DMS114 treated with DMSO at 0.1 percent for 48 hours (cell line): ENCODE measurements at regions not wholly inside any gene's neighbourhood (a gene's known extent, or its start where the extent isn't known, plus 50 kb on each side); places are given as distances from the start of the nearest gene placed in this dataset.
A peak's percentile ranks its signal among the peaks of the same experiment; 100 is the strongest.

Experiments
- DNase-seq: peaks from one replicate; lab custom pipeline; 2025; ENCODE audit not compliant: unreplicated experiment; lab: John Stamatoyannopoulos, UW

GRCh38 chr14:25197885-25198284, 147.9 kb upstream of the STXBP6 start:
- DNase-seq: no peak

GRCh38 chr14:25180221-25180620, 130.3 kb upstream of the STXBP6 start:
- no peak for DNase-seq

GRCh38 chr14:25178255-25178654, 128.3 kb upstream of the STXBP6 start:
- no peak for DNase-seq

GRCh38 chr14:25150934-25151790, 101.2 kb upstream of the STXBP6 start:
- peak; percentile 49 for DNase-seq

GRCh38 chr14:25150401-25150800, 100.5 kb upstream of the STXBP6 start:
- no peak for DNase-seq

GRCh38 chr14:25140411-25140810, 90.5 kb upstream of the STXBP6 start:
- no peak for DNase-seq

GRCh38 chr14:25136811-25137210, 86.9 kb upstream of the STXBP6 start:
- DNase-seq: no peak

- no peak for DNase-seq
These were observed 84.2 kb upstream of the STXBP6 start for GRCh38 chr14:25134184-25134583.

GRCh38 chr14:25132732-25133422, 82.9 kb upstream of the STXBP6 start:
- peak; percentile 15 for DNase-seq

GRCh38 chr14:25132094-25132493, 82.1 kb upstream of the STXBP6 start:
- DNase-seq: no peak

- DNase-seq: no peak
These were observed 72.9 kb upstream of the STXBP6 start for GRCh38 chr14:25122843-25123242.

- DNase-seq: no peak
These were observed 72.3 kb upstream of the STXBP6 start for GRCh38 chr14:25122211-25122610.

GRCh38 chr14:25121337-25122129, 71.6 kb upstream of the STXBP6 start:
- no peak for DNase-seq

GRCh38 chr14:25120261-25120660, 70.3 kb upstream of the STXBP6 start:
- DNase-seq: no peak

- no peak for DNase-seq
These were observed 68.7 kb upstream of the STXBP6 start for GRCh38 chr14:25118671-25119070.

- DNase-seq: no peak
These were observed 67.4 kb upstream of the STXBP6 start for GRCh38 chr14:25117342-25117741.

GRCh38 chr14:25116607-25117006, 66.7 kb upstream of the STXBP6 start:
- no peak for DNase-seq

- DNase-seq: no peak
These were observed 63.4 kb upstream of the STXBP6 start for GRCh38 chr14:25113394-25113793.

- DNase-seq: no peak
These were observed 61.2 kb upstream of the STXBP6 start for GRCh38 chr14:25111061-25111601.

- no peak for DNase-seq
These were observed 60.2 kb upstream of the STXBP6 start for GRCh38 chr14:25110106-25110505.

GRCh38 chr14:25108959-25109358, 59.0 kb upstream of the STXBP6 start:
- DNase-seq: no peak
